Heart left ventricle (tissue), 16 donors: ENCODE measurements at regions not wholly inside any gene's neighbourhood (a gene's known extent, or its start where the extent isn't known, plus 50 kb on each side); places are given as distances from the start of the nearest gene placed in this dataset.

Source experiments
- ATAC-seq, 4 donors: fragments of 200-7000 bp; cut with Tn5 transposase; one replicate each; pipeline ENCODE4 v1.9.1; 2020 to 2022; ENCODE audit warnings: moderate library complexity in 4 of 4, mild to moderate bottlenecking in 3 of 4, moderate number of reproducible peaks in 1 of 4
- DNase-seq, 5 donors: peaks; one replicate each; pipeline ENCODE4 v3.0.0-alpha.2; 2020
- H3K27ac ChIP-seq, 12 donors: fragments of 200-600 bp; sonication (generic) in 4 of 12; one replicate each; pipeline versions ENCODE4 v1.5.0 to v1.8.0; 2016 to 2022; ENCODE audit warnings: mild to moderate bottlenecking in 2 of 12
- H3K27me3 ChIP-seq, 9 donors: fragments of 200-600 bp; sonication (generic) in 2 of 9; one replicate each; pipeline versions ENCODE4 v1.5.1 to v1.8.0; 2016 to 2022; ENCODE audit warnings: mild to moderate bottlenecking in 3 of 9
- H3K36me3 ChIP-seq, 9 donors: fragments of 200-600 bp; sonication (generic) in 2 of 9; one replicate each; pipeline versions ENCODE4 v1.5.0 to v1.8.0; 2018 to 2022; ENCODE audit warnings: mild to moderate bottlenecking in 2 of 9
- H3K4me1 ChIP-seq, 12 donors: fragments of 200-600 bp; sonication (generic) in 4 of 12; one replicate each; pipeline versions ENCODE4 v1.5.0 to v1.8.0; 2016 to 2022; ENCODE audit warnings: mild to moderate bottlenecking in 3 of 12
- H3K4me3 ChIP-seq, 12 donors: fragments of 200-600 bp; sonication (generic) in 4 of 12; one replicate each; pipeline versions ENCODE4 v1.5.0 to v1.8.0; 2017 to 2022; ENCODE audit warnings: mild to moderate bottlenecking in 9 of 12, moderate library complexity in 4 of 12
- H3K9me3 ChIP-seq, 12 donors: fragments of 200-600 bp; sonication (generic) in 4 of 12; one replicate each; pipeline versions ENCODE4 v1.5.0 to v1.8.0; 2016 to 2022; ENCODE audit warnings: mild to moderate bottlenecking in 1 of 12
- CTCF ChIP-seq, 12 donors: fragments of 200-600 bp; sonication (generic) in 4 of 12; IDR thresholded peaks; one replicate each; pipeline versions ENCODE4 v1.5.0 to v1.8.0; 2018 to 2022; ENCODE audit warnings: antibody characterized with exemption in 12 of 12, mild to moderate bottlenecking in 5 of 12
- POLR2A ChIP-seq, 2 donors: fragments of 450-650 bp; IDR thresholded peaks; one replicate each; pipeline ENCODE4 v1.6.1; 2017; ENCODE audit warnings: antibody characterized with exemption in 2 of 2, mild to moderate bottlenecking in 2 of 2, moderate library complexity in 2 of 2
- WGBS, 4 donors: extraction: QIAGEN DNeasy Blood & Tissue Kit in 2 of 4; methylation state at CpG; one replicate each; pipeline versions ENCODE4 v1.1.5 to v1.1.7; 2013 to 2018; 5-methylcytosine and 5-hydroxymethylcytosine counted together
- intact Hi-C, 10 donors: fragments of 100-400 bp; cut with DNase I; formaldehyde crosslinking; loops; one replicate each; pipeline versions ENCODE4 v1.11.1 to v1.14.2; 2022
- donor health status: ischemic (EF 13 %, LVEDD 7.1; RV severe dilation, severe dysfunction).
- donor health status: healthy with polysubstance abuse.
- donor health status: DM: no; HTN: yes; CAD: no.
- donor health status: DM: no; HTN: no; CAD: no.
- donor health status: ischemic (EF 25% LVEDD 6.9; RV normal size, moderate dysfunction).
- donor health status: ischemic (EF 25% LVEDD 5.7; RV mildly dilated, moderate dysfunction).
- donor health status: healthy.
- donor health status: DM: yes; HTN: yes; CAD: no.
- donor health status: ischemic (EF 35%, LVEDD 5.7; RV mildly dilated, moderate dysfunction).
- donor health status: nonischemic (EF 11% LVEDD 7.7; RV severe dilation, severe dysfunction).
- donor health status: DM: yes; HTN: yes; CAD: no.
- donor health status: PGD.
- donor health status: ischemic (EF 29% LVEDD 5.4; RV normal size, mild dysfunction).
- donor health status: nonischemic (EF 23%, LVEDD 6.1; RV moderate dilation, normal function).

- TF ChIP-seq CTCF (IDR thresholded peaks at IDR 0.05) (no peak), POLR2A (IDR thresholded peaks at IDR 0.05) (no peak)
These were observed 67.8 kb upstream of the ODC1 start for GRCh38 chr2:10515887-10516286.

GRCh38 chr2:10514743-10515142 lies 66.6 kb upstream of the ODC1 start:
- H3K27ac ChIP-seq, result no peak overlapping the region
- no peaks in the 10 kb centered on the region for H3K36me3 ChIP-seq
- no peak overlapping the region for H3K4me3 ChIP-seq
- H3K27me3 ChIP-seq, result no peaks in the 10 kb centered on the region
- no peaks in the 10 kb centered on the region for H3K4me1 ChIP-seq
- peaks cover 0 to 38% (median 25%) of the 10 kb centered on the region in 12 donors for H3K9me3 ChIP-seq
- TF ChIP-seq POLR2A (IDR thresholded peaks at IDR 0.05) (no peak), CTCF (IDR thresholded peaks at IDR 0.05) (no peak)
- ATAC-seq (no peak), DNase-seq (no peak)
- 94 to 97% (median 95%) methylated on average over 10 of the region's 10 CpGs for WGBS, 4 donors
- intact Hi-C loops, result no loop called here

More at GRCh38 chr2:10515887-10516286, 67.8 kb upstream of the ODC1 start:
- Histone ChIP-seq H3K4me3 (no peak overlapping the region), H3K9me3 (peaks cover 0 to 37% (median 25%) of the 10 kb centered on the region in 12 donors), H3K27ac (no peak overlapping the region), H3K27me3 (no peaks in the 10 kb centered on the region), H3K36me3 (no peaks in the 10 kb centered on the region), H3K4me1 (no peaks in the 10 kb centered on the region)
- intact Hi-C loops, result no loop called here
- DNase-seq (no peak), ATAC-seq (no peak)
- 78 to 88% (median 83%) methylated on average over 1 of the region's 1 CpG for WGBS, 4 donors

GRCh38 chr2:10514273-10514672 lies 66.1 kb upstream of the ODC1 start:
- no peak for ATAC-seq
- intact Hi-C loops, result no loop called here
- TF ChIP-seq CTCF (IDR thresholded peaks at IDR 0.05) (no peak), POLR2A (IDR thresholded peaks at IDR 0.05) (no peak)
- peak in 1 of 5 donors; percentile 7 for DNase-seq
- Histone ChIP-seq H3K36me3 (no peaks in the 10 kb centered on the region), H3K27ac (no peak overlapping the region), H3K4me3 (no peak overlapping the region), H3K9me3 (peaks cover 0 to 41% (median 25%) of the 10 kb centered on the region in 12 donors), H3K27me3 (no peaks in the 10 kb centered on the region), H3K4me1 (no peaks in the 10 kb centered on the region)
- WGBS, 4 donors, result 86 to 95% (median 91%) methylated on average over 4 of the region's 4 CpGs

- DNase-seq (peak in 1 of 5 donors; percentile 2), ATAC-seq (no peak)
- WGBS, 4 donors, result 87 to 96% (median 94%) methylated on average over 3 of the region's 3 CpGs
- no peaks in the 10 kb centered on the region for H3K36me3 ChIP-seq
- peaks cover 0 to 41% (median 25%) of the 10 kb centered on the region in 12 donors for H3K9me3 ChIP-seq
- no peak for TF ChIP-seq CTCF (IDR thresholded peaks at IDR 0.05)
- TF ChIP-seq POLR2A (IDR thresholded peaks at IDR 0.05), result no peak
- H3K27ac ChIP-seq, result no peak overlapping the region
- H3K27me3 ChIP-seq, result no peaks in the 10 kb centered on the region
- H3K4me1 ChIP-seq, result no peaks in the 10 kb centered on the region
- intact Hi-C loops, result no loop called here
- no peak overlapping the region for H3K4me3 ChIP-seq
These were observed 65.1 kb upstream of the ODC1 start for GRCh38 chr2:10513201-10513600.
